ENCODE measurements at regions not wholly inside any gene's neighbourhood (a gene's known extent, or its start where the extent isn't known, plus 50 kb on each side); places are given as distances from the start of the nearest gene placed in this dataset.

- no peak overlapping the region for H3K4me3 Mint-ChIP-seq
- no peak for TF ChIP-seq CTCF (IDR thresholded peaks at IDR 0.05)
- peaks cover 7% of the 10 kb centered on the region for H3K27me3 Mint-ChIP-seq (ENCODE audit: low read depth, poor library complexity)
- DNase-seq: no peak
- H3K27ac Mint-ChIP-seq: peak overlapping the region; percentile 50
- H3K9me3 Mint-ChIP-seq: no peaks in the 10 kb centered on the region
- peaks cover 14% of the 10 kb centered on the region for H3K4me1 Mint-ChIP-seq
- no peaks in the 10 kb centered on the region for H3K36me3 Mint-ChIP-seq (ENCODE audit: low read depth)
Measured at GRCh38 chr2:160868891-160869290, 291.3 kb upstream of the TANK start.

GRCh38 chr2:160869411-160869810 lies 290.8 kb upstream of the TANK start:
- DNase-seq: no peak
- Mint-ChIP-seq H3K36me3 (ENCODE audit: low read depth) (no peaks in the 10 kb centered on the region), H3K27ac (peak overlapping the region; percentile 17), H3K27me3 (ENCODE audit: low read depth, poor library complexity) (peaks cover 7% of the 10 kb centered on the region), H3K4me3 (no peak overlapping the region), H3K9me3 (no peaks in the 10 kb centered on the region), H3K4me1 (peaks cover 14% of the 10 kb centered on the region)
- no peak for TF ChIP-seq CTCF (IDR thresholded peaks at IDR 0.05)

GRCh38 chr2:160870729-160871465 lies 289.3 kb upstream of the TANK start:
- H3K9me3 Mint-ChIP-seq: no peaks in the 10 kb centered on the region
- no peak overlapping the region for H3K27ac Mint-ChIP-seq
- DNase-seq: no peak
- H3K27me3 Mint-ChIP-seq (ENCODE audit: low read depth, poor library complexity): peaks cover 10% of the 10 kb centered on the region
- H3K36me3 Mint-ChIP-seq (ENCODE audit: low read depth): no peaks in the 10 kb centered on the region
- TF ChIP-seq CTCF (IDR thresholded peaks at IDR 0.05): no peak
- H3K4me3 Mint-ChIP-seq: no peak overlapping the region
- peaks cover 16% of the 10 kb centered on the region for H3K4me1 Mint-ChIP-seq

GRCh38 chr2:160871953-160872352 lies 288.3 kb upstream of the TANK start:
- H3K27ac Mint-ChIP-seq: no peak overlapping the region
- H3K36me3 Mint-ChIP-seq (ENCODE audit: low read depth): no peaks in the 10 kb centered on the region

GRCh38 chr2:160876029-160876428 lies 284.2 kb upstream of the TANK start:
- Mint-ChIP-seq H3K4me1 (peaks cover 14% of the 10 kb centered on the region), H3K9me3 (no peaks in the 10 kb centered on the region), H3K36me3 (ENCODE audit: low read depth) (no peaks in the 10 kb centered on the region), H3K27me3 (ENCODE audit: low read depth, poor library complexity) (peaks cover 16% of the 10 kb centered on the region), H3K27ac (peak overlapping the region; percentile 37), H3K4me3 (no peak overlapping the region)
- no peak for TF ChIP-seq CTCF (IDR thresholded peaks at IDR 0.05)
- DNase-seq: no peak

More at GRCh38 chr2:160871953-160872352, 288.3 kb upstream of the TANK start:
- Mint-ChIP-seq H3K9me3 (no peaks in the 10 kb centered on the region), H3K4me1 (peaks cover 18% of the 10 kb centered on the region), H3K4me3 (no peak overlapping the region), H3K27me3 (ENCODE audit: low read depth, poor library complexity) (peaks cover 13% of the 10 kb centered on the region)
- DNase-seq: no peak
- no peak for TF ChIP-seq CTCF (IDR thresholded peaks at IDR 0.05)

- TF ChIP-seq CTCF (IDR thresholded peaks at IDR 0.05): no peak
- no peak overlapping the region for H3K27ac Mint-ChIP-seq
- H3K4me1 Mint-ChIP-seq: peaks cover 12% of the 10 kb centered on the region
- H3K9me3 Mint-ChIP-seq: no peaks in the 10 kb centered on the region
- H3K4me3 Mint-ChIP-seq: no peak overlapping the region
- H3K27me3 Mint-ChIP-seq (ENCODE audit: low read depth, poor library complexity): peaks cover 16% of the 10 kb centered on the region
- H3K36me3 Mint-ChIP-seq (ENCODE audit: low read depth): no peaks in the 10 kb centered on the region
- DNase-seq: no peak
Measured at GRCh38 chr2:160876765-160877164, 283.5 kb upstream of the TANK start.

Measured in nephron progenitor cell (in vitro differentiated cells).